OCI-M2 (cell line): ENCODE measurements at regions not wholly inside any gene's neighbourhood (a gene's known extent, or its start where the extent isn't known, plus 50 kb on each side); places are given as distances from the start of the nearest gene placed in this dataset.

Experiments used
- DNase-seq: peaks from one replicate; lab custom pipeline; 2025; ENCODE audit not compliant: unreplicated experiment; lab: John Stamatoyannopoulos, UW

- DNase-seq, result no peak
These were observed 50.5 kb upstream of the LRRC1 start for GRCh38 chr6:53744321-53744720.

GRCh38 chr6:53741034-53741823 lies 53.6 kb upstream of the LRRC1 start:
- no peak for DNase-seq

DNA sequence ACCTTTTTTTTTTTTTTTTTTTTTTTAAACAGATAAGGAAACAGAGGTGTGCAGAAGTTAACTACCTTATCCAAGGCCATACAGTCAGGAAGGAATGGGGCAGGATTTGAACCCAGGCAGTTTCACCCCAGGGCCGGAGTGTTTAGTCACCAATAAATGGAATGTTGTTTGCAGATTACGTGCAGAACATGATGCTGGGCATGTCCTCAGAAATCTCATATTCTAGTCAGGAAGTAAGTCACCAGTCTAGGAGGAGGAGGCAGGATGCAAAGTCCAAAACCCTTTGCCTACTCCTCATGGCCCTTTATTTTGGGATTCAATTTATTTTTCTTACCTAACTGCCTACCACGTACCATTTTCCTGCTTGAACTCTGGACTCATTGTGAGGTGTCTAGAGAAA lies 57.1 kb upstream of the LRRC1 start:
- no peak for DNase-seq

DNA sequence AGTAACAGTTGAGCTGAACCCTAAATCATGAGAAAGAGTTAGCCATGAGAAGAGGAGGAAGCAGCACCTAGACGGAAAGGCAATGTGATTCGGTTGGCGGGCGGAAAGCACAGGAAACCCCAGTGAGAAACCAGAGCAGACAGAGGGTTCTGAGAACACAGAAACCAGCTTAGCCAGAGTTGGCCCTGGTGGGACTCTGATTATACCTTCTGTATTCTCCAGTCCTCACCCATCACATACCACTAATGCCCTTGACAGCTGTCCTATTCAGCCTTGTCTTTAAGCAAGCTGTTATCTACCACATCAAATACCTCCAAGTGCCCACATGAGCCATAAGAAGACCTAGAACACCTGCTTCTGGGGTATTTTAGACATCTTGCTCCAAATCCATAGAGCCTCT lies 58.9 kb upstream of the LRRC1 start:
- no peak for DNase-seq

- no peak for DNase-seq
These were observed 60.1 kb upstream of the LRRC1 start for GRCh38 chr6:53734473-53735299.

GRCh38 chr6:53731866-53732636 lies 62.8 kb upstream of the LRRC1 start:
- no peak for DNase-seq

GRCh38 chr6:53730767-53731166 lies 64.0 kb upstream of the LRRC1 start:
- no peak for DNase-seq

GRCh38 chr6:53728570-53729194 lies 63.1 kb upstream of the KLHL31 start:
- peak; percentile 31 for DNase-seq

- DNase-seq, result no peak
These were observed 62.2 kb upstream of the KLHL31 start for GRCh38 chr6:53727748-53728147.

DNA sequence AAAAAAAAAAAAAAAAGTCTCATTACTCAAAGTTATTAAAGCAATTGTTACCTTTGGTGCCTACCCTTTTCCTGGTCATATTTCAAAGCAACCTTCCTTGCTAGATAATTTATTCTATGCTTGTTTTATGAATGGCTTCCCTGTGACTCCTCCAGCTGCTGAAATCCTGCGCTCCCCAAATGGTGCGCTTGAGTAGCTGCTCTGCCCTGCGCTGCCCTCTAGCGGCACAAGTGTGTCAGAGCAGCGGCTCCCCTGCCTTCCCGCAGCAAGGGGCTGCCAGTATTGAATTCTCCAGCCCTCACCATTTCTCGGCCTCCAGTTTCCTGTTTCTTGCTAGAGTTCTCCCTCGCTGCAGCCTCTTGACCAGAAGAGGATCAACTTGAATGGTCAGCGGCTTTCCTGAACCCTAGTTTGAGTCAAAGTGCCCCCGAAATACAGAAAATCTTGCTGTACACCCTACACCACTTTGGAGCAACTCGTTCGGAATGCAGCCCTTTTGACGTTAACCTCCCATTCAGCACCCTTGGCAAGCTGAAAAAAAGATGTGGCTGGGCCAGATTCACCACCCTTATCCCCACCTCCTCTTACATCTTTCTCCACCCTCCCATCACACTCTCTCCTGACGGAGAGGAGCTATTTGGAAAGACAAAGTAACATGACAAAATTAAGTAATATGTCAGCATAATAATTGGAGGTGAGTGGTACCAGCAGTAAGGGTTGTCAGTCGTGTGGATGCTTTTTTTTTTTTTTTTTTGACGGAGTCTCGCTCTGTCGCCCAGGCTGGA lies 60.4 kb upstream of the KLHL31 start:
- DNase-seq, result peak; percentile 71

GRCh38 chr6:53724501-53724900 lies 58.9 kb upstream of the KLHL31 start:
- no peak for DNase-seq

GRCh38 chr6:53723331-53723730 lies 57.8 kb upstream of the KLHL31 start:
- DNase-seq, result no peak

DNA sequence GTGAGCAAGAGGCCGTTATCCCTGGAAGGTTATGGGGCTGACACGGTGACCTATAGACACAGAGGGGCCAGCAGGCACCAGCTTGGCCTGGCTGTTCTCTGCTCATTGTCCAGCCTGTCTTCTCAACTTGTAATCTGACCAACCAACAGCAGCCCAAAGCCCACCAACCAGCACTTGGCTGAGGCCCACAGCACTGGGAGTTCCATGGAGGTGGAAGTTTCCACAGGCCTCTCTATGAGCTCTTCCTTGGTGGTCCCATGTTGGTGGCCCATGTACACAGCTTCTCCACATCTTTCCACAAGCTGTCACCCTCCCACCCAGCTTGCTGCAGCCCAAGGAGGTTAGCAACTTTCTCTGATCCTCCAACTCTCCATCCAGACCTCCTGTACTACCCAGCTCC lies 56.2 kb upstream of the KLHL31 start:
- no peak for DNase-seq

DNA sequence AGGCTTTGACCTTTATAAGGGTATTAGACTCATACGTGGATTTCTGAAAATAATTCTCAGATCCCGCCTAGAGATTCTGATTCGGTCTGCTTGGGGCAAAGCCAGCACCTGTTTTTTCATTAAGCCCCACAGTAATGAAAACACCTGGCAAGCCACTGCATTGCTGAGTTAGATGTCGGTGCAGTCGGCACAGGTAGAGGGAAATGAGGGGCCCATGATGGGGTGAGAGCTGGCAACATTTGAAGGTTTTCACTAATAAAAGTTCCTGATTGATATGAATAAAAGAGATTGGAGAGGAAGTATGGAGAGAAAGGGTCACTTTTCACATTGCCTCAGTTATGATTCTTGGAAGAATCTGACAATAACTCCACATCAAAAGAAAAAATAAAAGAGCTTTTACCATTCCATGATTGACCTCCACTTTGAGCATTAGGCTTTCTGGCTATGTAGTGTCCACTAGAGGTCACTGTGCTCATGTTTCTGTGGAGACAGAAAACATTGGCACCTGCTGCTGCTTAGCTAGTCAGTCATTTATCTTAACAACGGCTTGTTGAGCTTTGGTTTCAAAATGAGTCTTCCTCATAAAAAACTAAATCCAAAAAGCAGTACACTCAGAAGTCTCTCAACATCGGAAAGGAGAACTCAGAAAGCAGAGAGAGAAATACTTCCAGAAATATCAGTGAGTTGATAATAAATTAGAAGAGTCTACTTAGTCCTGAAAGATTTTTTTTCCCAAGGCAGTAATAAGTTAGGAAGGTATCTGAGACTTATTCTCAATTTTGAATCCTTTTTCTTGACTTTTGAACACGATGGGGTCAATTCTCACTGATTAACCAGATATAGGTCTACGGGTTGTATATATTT lies 53.3 kb upstream of the KLHL31 start:
- no peak for DNase-seq

DNA sequence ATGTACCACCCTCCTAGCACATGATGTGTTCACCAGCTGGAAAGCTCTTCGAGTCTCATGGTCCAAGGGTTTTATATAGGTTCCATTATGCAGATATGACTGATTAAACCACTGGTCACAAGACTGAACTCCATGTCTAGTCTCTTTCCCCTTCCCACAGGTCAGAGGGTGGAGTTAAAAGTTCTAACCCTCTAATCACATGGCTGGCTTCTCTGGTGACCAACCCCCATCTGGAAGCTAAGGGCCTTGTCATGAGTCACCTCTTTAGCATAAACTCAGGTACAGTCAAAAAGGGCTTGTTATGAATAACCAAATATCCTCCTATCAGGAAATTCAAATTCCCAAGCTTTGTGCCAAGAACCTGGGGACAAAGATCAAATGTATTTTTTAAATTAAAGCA lies 52.0 kb upstream of the KLHL31 start:
- DNase-seq, result no peak

GRCh38 chr6:53715434-53715833 lies 49.9 kb upstream of the KLHL31 start:
- DNase-seq, result no peak
